ENCODE measurements at regions not wholly inside any gene's neighbourhood (a gene's known extent, or its start where the extent isn't known, plus 50 kb on each side); places are given as distances from the start of the nearest gene placed in this dataset.
"Not testable (repeated sequence)": the region's sequence is repeated elsewhere in the genome, so short reads cannot be mapped to it uniquely, and the experiment has no call there.

DNA sequence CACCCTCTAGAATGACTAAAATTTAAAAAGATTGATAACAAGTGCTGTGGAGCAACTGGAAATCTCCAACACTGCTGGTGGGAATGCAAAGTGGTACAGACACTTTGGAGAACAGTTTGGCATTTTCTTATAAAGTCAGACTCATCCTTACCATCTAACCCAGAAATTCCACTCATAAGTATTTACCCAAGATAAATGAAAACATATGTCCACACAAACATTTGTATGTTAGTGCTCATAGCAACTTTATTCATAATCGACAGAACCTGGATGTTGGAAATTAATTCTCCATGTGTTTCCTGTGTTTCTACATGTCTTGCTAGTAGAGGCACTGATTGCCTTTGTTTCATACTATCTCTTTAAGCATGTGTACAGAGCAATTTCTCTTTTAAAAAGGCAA lies 282.4 kb downstream of the AHR start:
- no peaks in the 10 kb centered on the region for H3K27me3 ChIP-seq
- intact Hi-C loops (cut with DNase I; ENCODE audit: low total_unique reads) = no loop called here
- H3K9me3 ChIP-seq = no peaks in the 10 kb centered on the region
- no peak overlapping the region for H3K27ac ChIP-seq
- H3K36me3 ChIP-seq = no peaks in the 10 kb centered on the region
- no peaks in the 10 kb centered on the region for H3K4me1 ChIP-seq
- TF ChIP-seq CTCF (IDR thresholded peaks at IDR 0.05 in 4 of 5, conservative IDR thresholded peaks at IDR 0.05 in 1 of 5) (no peak), POLR2A (IDR thresholded peaks at IDR 0.05) (no peak)
- no peak for DNase-seq
- ATAC-seq = no peak
- in situ Hi-C loops (cut with MboI; ENCODE audit: low sequenced_read_pairs in 4 of 4) = no loop called here
- no peak overlapping the region for H3K4me3 ChIP-seq

DNA sequence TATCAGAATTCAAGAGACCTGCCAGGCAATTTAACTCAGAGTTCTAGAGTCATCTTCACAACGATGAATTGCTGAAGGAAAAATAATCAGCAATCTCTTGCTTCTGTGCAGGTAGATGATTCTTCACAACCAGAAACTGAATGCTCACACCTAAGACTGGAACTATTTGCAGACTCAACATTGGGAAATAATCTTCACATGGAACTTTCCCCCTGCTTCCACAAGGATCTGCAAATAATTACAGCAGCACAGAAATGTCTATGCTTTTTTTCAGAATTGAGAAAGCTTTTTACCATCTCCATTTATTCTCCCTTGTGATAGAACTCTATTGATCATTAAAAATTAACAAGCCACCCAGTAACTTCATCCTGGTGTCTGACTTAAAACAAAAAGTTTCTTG lies 282.8 kb downstream of the AHR start:
- no peak for ATAC-seq
- in situ Hi-C loops (cut with MboI; ENCODE audit: low sequenced_read_pairs in 4 of 4) (no loop called here), intact Hi-C loops (cut with DNase I; ENCODE audit: low total_unique reads) (no loop called here)
- H3K9me3 ChIP-seq = no peaks in the 10 kb centered on the region
- H3K27me3 ChIP-seq = no peaks in the 10 kb centered on the region
- no peak overlapping the region for H3K4me3 ChIP-seq
- no peak overlapping the region for H3K27ac ChIP-seq
- H3K4me1 ChIP-seq = no peaks in the 10 kb centered on the region
- H3K36me3 ChIP-seq = no peaks in the 10 kb centered on the region
- TF ChIP-seq CTCF (IDR thresholded peaks at IDR 0.05 in 4 of 5, conservative IDR thresholded peaks at IDR 0.05 in 1 of 5) (no peak), POLR2A (IDR thresholded peaks at IDR 0.05) (no peak)
- no peak for DNase-seq

DNA sequence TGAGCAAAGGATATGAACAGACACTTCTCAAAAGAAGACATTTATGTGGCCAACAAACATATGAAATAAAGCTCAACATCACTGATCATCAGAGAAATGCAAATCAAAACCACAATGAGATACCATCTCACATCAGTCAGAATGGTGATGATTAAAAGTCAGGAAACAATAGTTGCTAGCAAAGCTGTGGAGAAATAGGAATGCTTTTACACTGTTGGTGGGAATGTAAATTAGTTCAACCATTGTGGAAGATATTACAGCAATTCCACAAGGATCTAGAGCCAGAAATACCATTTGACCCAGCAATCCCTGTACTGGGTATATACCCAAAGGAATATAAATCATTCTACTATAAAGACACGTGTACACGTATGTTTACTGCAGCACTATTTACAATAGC lies 284.2 kb downstream of the AHR start:
- H3K4me1 ChIP-seq; H3K36me3 ChIP-seq; intact Hi-C loops (cut with DNase I; ENCODE audit: low total_unique reads); H3K27ac ChIP-seq; in situ Hi-C loops (cut with MboI; ENCODE audit: low sequenced_read_pairs in 4 of 4); ATAC-seq; H3K9me3 ChIP-seq; DNase-seq; H3K4me3 ChIP-seq; H3K27me3 ChIP-seq: not testable (repeated sequence)

DNA sequence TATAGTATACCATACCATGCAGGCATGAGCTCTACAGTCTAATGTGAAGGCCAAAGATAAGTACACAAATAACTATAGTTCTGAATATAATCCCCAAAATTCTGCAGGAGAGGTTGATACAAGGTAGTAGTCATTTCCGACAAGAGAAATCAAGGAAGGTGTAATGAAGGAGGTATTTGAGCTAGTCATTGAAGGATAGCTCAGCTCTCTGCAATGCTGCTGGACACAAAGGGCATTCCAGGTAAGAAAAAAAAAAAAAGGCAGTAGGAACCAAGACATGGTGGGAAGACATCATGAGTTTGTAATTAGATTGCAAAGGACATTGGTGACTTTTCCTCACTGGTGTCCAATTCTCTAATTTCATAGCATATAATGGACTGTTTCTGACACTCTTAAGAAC lies 285.3 kb downstream of the AHR start:
- in situ Hi-C loops (cut with MboI; ENCODE audit: low sequenced_read_pairs in 4 of 4) (no loop called here), intact Hi-C loops (cut with DNase I; ENCODE audit: low total_unique reads) (no loop called here)
- DNase-seq (no peak), ATAC-seq (no peak)
- no peaks in the 10 kb centered on the region for H3K9me3 ChIP-seq
- no peak overlapping the region for H3K4me3 ChIP-seq
- no peaks in the 10 kb centered on the region for H3K27me3 ChIP-seq
- H3K4me1 ChIP-seq = no peaks in the 10 kb centered on the region
- no peaks in the 10 kb centered on the region for H3K36me3 ChIP-seq
- no peak for TF ChIP-seq POLR2A (IDR thresholded peaks at IDR 0.05)
- TF ChIP-seq CTCF (IDR thresholded peaks at IDR 0.05 in 4 of 5, conservative IDR thresholded peaks at IDR 0.05 in 1 of 5) = no peak
- no peak overlapping the region for H3K27ac ChIP-seq

- TF ChIP-seq CTCF (IDR thresholded peaks at IDR 0.05 in 4 of 5, conservative IDR thresholded peaks at IDR 0.05 in 1 of 5) (no peak), POLR2A (IDR thresholded peaks at IDR 0.05) (no peak)
- Histone ChIP-seq H3K27ac (no peak overlapping the region), H3K36me3 (no peaks in the 10 kb centered on the region), H3K4me1 (no peaks in the 10 kb centered on the region), H3K27me3 (no peaks in the 10 kb centered on the region), H3K4me3 (no peak overlapping the region), H3K9me3 (no peaks in the 10 kb centered on the region)
- intact Hi-C loops (cut with DNase I; ENCODE audit: low total_unique reads) (no loop called here), in situ Hi-C loops (cut with MboI; ENCODE audit: low sequenced_read_pairs in 4 of 4) (no loop called here)
- DNase-seq = no peak
- no peak for ATAC-seq
Measured at GRCh38 chr7:17584822-17585221, 286.4 kb downstream of the AHR start.
